ENCODE measurements at regions not wholly inside any gene's neighbourhood (a gene's known extent, or its start where the extent isn't known, plus 50 kb on each side); places are given as distances from the start of the nearest gene placed in this dataset.

DNA sequence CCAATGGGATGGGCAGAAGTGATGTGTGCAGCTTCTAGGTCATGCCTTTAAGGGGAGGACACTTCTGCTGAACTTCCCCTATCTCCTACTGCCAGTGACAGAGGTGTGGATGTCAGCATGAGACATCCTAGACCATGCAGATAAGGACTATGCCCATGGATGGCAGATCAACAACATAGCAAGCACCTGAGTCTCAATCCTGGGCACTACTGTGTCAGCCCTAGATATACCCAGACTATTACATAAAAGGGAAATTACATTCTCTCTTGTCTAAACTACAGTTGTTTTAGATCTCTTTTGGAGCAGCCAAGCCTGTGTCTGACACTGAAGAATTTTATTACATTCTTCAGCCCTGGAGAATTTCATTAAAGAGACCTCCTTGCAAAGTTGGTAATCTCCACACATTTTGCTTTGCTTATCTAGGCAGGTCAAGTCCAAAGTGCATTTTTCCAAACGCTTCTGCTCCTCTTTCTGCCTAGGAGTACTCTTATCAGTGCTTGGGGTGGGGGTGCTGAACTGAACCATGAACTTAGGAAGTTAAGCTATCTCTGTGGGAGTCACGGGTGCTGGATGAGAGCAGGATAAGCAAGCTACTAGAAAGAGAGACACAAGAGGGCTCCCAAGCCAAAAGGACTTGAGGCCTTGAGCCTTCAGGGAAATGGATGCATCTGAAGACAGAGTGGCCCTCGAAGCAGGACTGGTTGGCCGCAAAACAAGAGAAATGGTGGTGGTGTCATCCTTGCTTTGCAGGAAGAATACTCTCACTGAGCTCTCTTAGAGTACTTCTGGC lies 95.2 kb upstream of the SPRED2 start:
- TF ChIP-seq CTCF (IDR thresholded peaks at IDR 0.05; ENCODE audit: insufficient read depth, low read length, poor library complexity, severe bottlenecking), result no peak
- Histone ChIP-seq H3K36me3 (ENCODE audit: control insufficient read depth, insufficient read depth, low read length) (no peaks in the 10 kb centered on the region), H3K27me3 (ENCODE audit: control insufficient read depth, insufficient read depth, low read length) (no peaks in the 10 kb centered on the region), H3K4me3 (ENCODE audit: low read depth, low read length) (no peak overlapping the region)
- DNase-seq (ENCODE audit: low read depth), result no peak

- Histone ChIP-seq H3K27me3 (ENCODE audit: control insufficient read depth, insufficient read depth, low read length) (no peaks in the 10 kb centered on the region), H3K4me3 (ENCODE audit: low read depth, low read length) (no peak overlapping the region), H3K36me3 (ENCODE audit: control insufficient read depth, insufficient read depth, low read length) (no peaks in the 10 kb centered on the region)
- no peak for TF ChIP-seq CTCF (IDR thresholded peaks at IDR 0.05; ENCODE audit: insufficient read depth, low read length, poor library complexity, severe bottlenecking)
- no peak for DNase-seq (ENCODE audit: low read depth)
These were observed 93.3 kb upstream of the SPRED2 start for GRCh38 chr2:65525616-65526231.

DNA sequence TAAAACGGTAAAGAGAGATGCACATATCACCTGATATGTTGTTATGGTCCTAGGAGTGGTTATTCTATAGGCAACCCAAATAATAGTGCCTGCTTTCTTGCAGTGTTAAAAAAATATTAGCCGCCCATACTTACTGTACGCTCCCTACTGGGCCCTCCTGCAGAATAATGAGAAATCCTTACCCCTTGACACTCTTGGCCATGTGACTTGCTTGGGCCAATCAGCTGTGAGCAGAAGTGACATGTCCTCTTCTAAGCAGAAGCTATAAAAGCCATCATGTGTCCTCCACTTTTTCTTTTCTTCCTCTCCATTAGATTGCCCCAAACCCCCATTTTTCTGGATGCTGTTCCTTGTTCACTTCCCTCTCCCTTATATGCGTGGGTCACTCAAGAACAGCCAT lies 90.5 kb upstream of the SPRED2 start:
- no peak for TF ChIP-seq CTCF (IDR thresholded peaks at IDR 0.05; ENCODE audit: insufficient read depth, low read length, poor library complexity, severe bottlenecking)
- H3K4me3 ChIP-seq (ENCODE audit: low read depth, low read length), result no peak overlapping the region
- no peaks in the 10 kb centered on the region for H3K36me3 ChIP-seq (ENCODE audit: control insufficient read depth, insufficient read depth, low read length)

DNA sequence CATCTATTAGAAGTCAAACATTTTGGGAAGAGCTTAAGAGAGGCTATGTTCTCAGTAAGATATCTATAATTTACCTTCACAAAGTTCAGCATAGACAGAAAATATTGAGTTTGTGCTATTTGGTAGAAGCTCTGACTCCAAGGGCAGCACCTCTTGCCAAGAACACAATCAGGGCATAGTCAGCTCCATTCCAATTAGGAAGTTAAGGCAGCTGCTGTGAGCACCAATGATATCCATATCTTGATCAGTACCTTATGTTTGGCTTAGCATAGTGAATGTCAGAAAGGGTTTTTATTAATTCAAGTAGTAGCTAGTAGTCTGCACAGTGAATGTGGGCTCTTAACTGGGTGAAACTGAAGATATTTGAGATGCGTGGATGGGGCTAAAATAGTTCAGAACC lies 86.4 kb upstream of the SPRED2 start:
- no peak for TF ChIP-seq CTCF (IDR thresholded peaks at IDR 0.05; ENCODE audit: insufficient read depth, low read length, poor library complexity, severe bottlenecking)

More for the DNA sequence above, 90.5 kb upstream of the SPRED2 start:
- no peaks in the 10 kb centered on the region for H3K27me3 ChIP-seq (ENCODE audit: control insufficient read depth, insufficient read depth, low read length)
- DNase-seq (ENCODE audit: low read depth), result no peak

DNA sequence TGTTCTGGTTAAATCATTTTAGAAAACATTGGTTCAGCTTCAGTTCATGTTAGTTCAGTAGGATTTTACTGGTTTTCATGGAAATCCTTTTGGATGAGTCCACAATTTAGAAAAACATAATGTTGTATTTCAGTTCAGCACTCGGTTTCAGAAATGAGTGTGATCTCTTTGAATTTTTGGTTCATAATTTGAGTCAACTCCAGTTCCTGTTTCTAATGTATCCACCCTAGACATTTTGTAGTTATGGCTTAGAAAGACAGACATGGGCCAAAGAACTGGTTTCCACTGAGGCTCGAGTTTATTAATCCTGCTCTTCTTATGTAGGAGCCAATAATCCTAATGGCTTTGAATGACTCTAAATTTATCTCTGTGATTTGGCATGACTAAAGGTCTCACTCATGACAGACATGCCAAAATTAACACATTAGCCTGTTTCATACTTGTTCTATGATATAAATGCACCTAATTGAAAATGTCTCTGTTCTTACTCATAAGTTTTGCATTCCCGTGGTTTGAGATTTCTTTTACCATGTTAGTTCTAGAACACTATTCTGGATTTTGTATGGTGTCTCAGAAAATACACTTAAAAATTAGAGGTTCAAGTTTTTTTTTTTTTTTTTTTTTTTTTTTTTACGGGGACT lies 82.3 kb upstream of the SPRED2 start:
- no peak for TF ChIP-seq CTCF (IDR thresholded peaks at IDR 0.05; ENCODE audit: insufficient read depth, low read length, poor library complexity, severe bottlenecking)
- no peaks in the 10 kb centered on the region for H3K27me3 ChIP-seq (ENCODE audit: control insufficient read depth, insufficient read depth, low read length)
- no peaks in the 10 kb centered on the region for H3K36me3 ChIP-seq (ENCODE audit: control insufficient read depth, insufficient read depth, low read length)
- no peak overlapping the region for H3K4me3 ChIP-seq (ENCODE audit: low read depth, low read length)
- DNase-seq (ENCODE audit: low read depth), result peak; percentile 12

More for the DNA sequence above, 86.4 kb upstream of the SPRED2 start:
- no peak for DNase-seq (ENCODE audit: low read depth)
- H3K4me3 ChIP-seq (ENCODE audit: low read depth, low read length), result no peak overlapping the region
- H3K36me3 ChIP-seq (ENCODE audit: control insufficient read depth, insufficient read depth, low read length), result no peaks in the 10 kb centered on the region
- no peaks in the 10 kb centered on the region for H3K27me3 ChIP-seq (ENCODE audit: control insufficient read depth, insufficient read depth, low read length)

All from kidney epithelial cell (primary cell).